ENCODE measurements at regions not wholly inside any gene's neighbourhood (a gene's known extent, or its start where the extent isn't known, plus 50 kb on each side); places are given as distances from the start of the nearest gene placed in this dataset.
A peak's percentile ranks its signal among the peaks of the same experiment; 100 is the strongest.

GRCh38 chr3:190252080-190252479 is 70.2 kb downstream of the CLDN1 start:
- peak; percentile 13 for DNase-seq

- DNase-seq = no peak
Measured at GRCh38 chr3:190249414-190249813, 72.8 kb downstream of the CLDN1 start.

GRCh38 chr3:190242147-190242546 is 80.1 kb downstream of the CLDN1 start:
- no peak for DNase-seq

GRCh38 chr3:190239325-190239724 is 82.9 kb downstream of the CLDN1 start:
- no peak for DNase-seq

GRCh38 chr3:190238871-190239270 is 83.4 kb downstream of the CLDN1 start:
- no peak for DNase-seq

GRCh38 chr3:190234621-190235020 is 87.6 kb downstream of the CLDN1 start:
- DNase-seq = no peak

- peak; percentile 70 for DNase-seq
Measured at GRCh38 chr3:190229632-190230424, 92.4 kb downstream of the CLDN1 start.

- no peak for DNase-seq
Measured at GRCh38 chr3:190227064-190227463, 95.2 kb downstream of the CLDN1 start.

GRCh38 chr3:190224863-190225692 is 97.2 kb downstream of the CLDN1 start:
- peak; percentile 52 for DNase-seq

GRCh38 chr3:190224456-190224855 is 97.8 kb downstream of the CLDN1 start:
- no peak for DNase-seq

GRCh38 chr3:190222916-190223315 is 99.3 kb downstream of the CLDN1 start:
- DNase-seq = no peak

- no peak for DNase-seq
Measured at GRCh38 chr3:190222360-190222759, 99.9 kb downstream of the CLDN1 start.

GRCh38 chr3:190220362-190220761 is 99.7 kb upstream of the P3H2 start:
- DNase-seq = no peak

GRCh38 chr3:190217081-190217480 is 96.4 kb upstream of the P3H2 start:
- peak; percentile 53 for DNase-seq

GRCh38 chr3:190213727-190214126 is 93.0 kb upstream of the P3H2 start:
- DNase-seq = no peak

GRCh38 chr3:190210608-190211007 is 89.9 kb upstream of the P3H2 start:
- DNase-seq = no peak

GRCh38 chr3:190209533-190209932 is 88.8 kb upstream of the P3H2 start:
- DNase-seq = no peak

GRCh38 chr3:190208196-190208595 is 87.5 kb upstream of the P3H2 start:
- no peak for DNase-seq

- peak; percentile 79 for DNase-seq
Measured at GRCh38 chr3:190205739-190206138, 85.0 kb upstream of the P3H2 start.

GRCh38 chr3:190204200-190204599 is 83.5 kb upstream of the P3H2 start:
- DNase-seq = no peak

- DNase-seq = no peak
Measured at GRCh38 chr3:190197346-190197763, 76.7 kb upstream of the P3H2 start.

GRCh38 chr3:190194506-190194905 is 73.8 kb upstream of the P3H2 start:
- no peak for DNase-seq

- DNase-seq = no peak
Measured at GRCh38 chr3:190193210-190193609, 72.5 kb upstream of the P3H2 start.

- no peak for DNase-seq
Measured at GRCh38 chr3:190192739-190193138, 72.0 kb upstream of the P3H2 start.
